ENCODE measurements at regions not wholly inside any gene's neighbourhood (a gene's known extent, or its start where the extent isn't known, plus 50 kb on each side); places are given as distances from the start of the nearest gene placed in this dataset.

GRCh38 chr22:48438800-48439559 lies 1388.7 kb downstream of the BRD1 start:
- no peak overlapping the region for H3K27ac Mint-ChIP-seq
- intact Hi-C loops (cut with micrococcal nuclease), result no loop called here
- TF ChIP-seq, protein P1, sequence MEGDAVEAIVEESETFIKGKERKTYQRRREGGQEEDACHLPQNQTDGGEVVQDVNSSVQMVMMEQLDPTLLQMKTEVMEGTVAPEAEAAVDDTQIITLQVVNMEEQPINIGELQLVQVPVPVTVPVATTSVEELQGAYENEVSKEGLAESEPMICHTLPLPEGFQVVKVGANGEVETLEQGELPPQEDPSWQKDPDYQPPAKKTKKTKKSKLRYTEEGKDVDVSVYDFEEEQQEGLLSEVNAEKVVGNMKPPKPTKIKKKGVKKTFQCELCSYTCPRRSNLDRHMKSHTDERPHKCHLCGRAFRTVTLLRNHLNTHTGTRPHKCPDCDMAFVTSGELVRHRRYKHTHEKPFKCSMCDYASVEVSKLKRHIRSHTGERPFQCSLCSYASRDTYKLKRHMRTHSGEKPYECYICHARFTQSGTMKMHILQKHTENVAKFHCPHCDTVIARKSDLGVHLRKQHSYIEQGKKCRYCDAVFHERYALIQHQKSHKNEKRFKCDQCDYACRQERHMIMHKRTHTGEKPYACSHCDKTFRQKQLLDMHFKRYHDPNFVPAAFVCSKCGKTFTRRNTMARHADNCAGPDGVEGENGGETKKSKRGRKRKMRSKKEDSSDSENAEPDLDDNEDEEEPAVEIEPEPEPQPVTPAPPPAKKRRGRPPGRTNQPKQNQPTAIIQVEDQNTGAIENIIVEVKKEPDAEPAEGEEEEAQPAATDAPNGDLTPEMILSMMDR (IDR thresholded peaks at IDR 0.05), result no peak
- Histone ChIP-seq H3K27me3 (ENCODE audit: control insufficient read depth, insufficient read depth, low read length) (no peaks in the 10 kb centered on the region), H3K27ac (ENCODE audit: low read length) (no peak overlapping the region), H3K36me3 (ENCODE audit: control insufficient read depth, insufficient read depth, low read length) (no peaks in the 10 kb centered on the region), H3K4me3 (ENCODE audit: low read length) (no peak overlapping the region), H3K4me1 (ENCODE audit: control insufficient read depth, insufficient read depth, low read length) (no peaks in the 10 kb centered on the region), H3K9me3 (ENCODE audit: control insufficient read depth, insufficient read depth, low read length) (no peaks in the 10 kb centered on the region)
- no peak for ATAC-seq
- H3K4me1 Mint-ChIP-seq, result no peaks in the 10 kb centered on the region
- H3K4me3 Mint-ChIP-seq, result no peak overlapping the region
- WGBS (ENCODE audit: insufficient coverage), result 80% methylated on average over 19 of the region's 19 CpGs
- H3K36me3 Mint-ChIP-seq, result no peaks in the 10 kb centered on the region
- peaks cover 0 to 8% of the 10 kb centered on the region in 2 donors for H3K27me3 Mint-ChIP-seq (ENCODE audit: low read depth in 2 of 2)
- H3K9me3 Mint-ChIP-seq, result no peaks in the 10 kb centered on the region
- DNase-seq, result no peak

DNA sequence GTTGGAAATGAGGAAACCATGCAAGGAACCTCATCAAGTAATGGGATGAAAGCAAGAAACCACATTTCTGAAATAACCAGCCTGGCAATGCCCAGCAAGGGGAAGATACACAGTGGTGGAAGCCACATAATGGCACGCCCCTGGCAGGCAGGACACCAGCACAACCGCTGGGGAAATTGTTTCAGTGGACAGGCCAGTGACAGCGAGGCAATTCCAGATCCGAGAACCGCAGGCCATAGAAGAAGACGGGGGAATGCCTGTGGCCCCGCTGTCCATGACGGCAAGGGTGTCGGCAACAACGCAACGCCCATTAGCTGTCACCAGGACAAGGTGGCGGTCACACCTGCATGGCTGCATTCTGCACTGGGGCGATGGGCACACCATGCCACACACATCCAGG lies 1389.6 kb downstream of the BRD1 start:
- Mint-ChIP-seq H3K27ac (no peak overlapping the region), H3K9me3 (no peaks in the 10 kb centered on the region), H3K4me1 (no peaks in the 10 kb centered on the region), H3K4me3 (no peak overlapping the region), H3K27me3 (ENCODE audit: low read depth in 2 of 2) (peaks cover 0 to 8% of the 10 kb centered on the region in 2 donors), H3K36me3 (no peaks in the 10 kb centered on the region)
- Histone ChIP-seq H3K27ac (ENCODE audit: low read length) (no peak overlapping the region), H3K9me3 (ENCODE audit: control insufficient read depth, insufficient read depth, low read length) (no peaks in the 10 kb centered on the region), H3K4me1 (ENCODE audit: control insufficient read depth, insufficient read depth, low read length) (no peaks in the 10 kb centered on the region), H3K36me3 (ENCODE audit: control insufficient read depth, insufficient read depth, low read length) (no peaks in the 10 kb centered on the region), H3K4me3 (ENCODE audit: low read length) (no peak overlapping the region), H3K27me3 (ENCODE audit: control insufficient read depth, insufficient read depth, low read length) (no peaks in the 10 kb centered on the region)
- intact Hi-C loops (cut with micrococcal nuclease), result no loop called here
- DNase-seq, result no peak
- TF ChIP-seq, protein P1 (IDR thresholded peaks at IDR 0.05), result no peak
- 89% methylated on average over 13 of the region's 13 CpGs for WGBS (ENCODE audit: insufficient coverage)
- no peak for ATAC-seq

DNA sequence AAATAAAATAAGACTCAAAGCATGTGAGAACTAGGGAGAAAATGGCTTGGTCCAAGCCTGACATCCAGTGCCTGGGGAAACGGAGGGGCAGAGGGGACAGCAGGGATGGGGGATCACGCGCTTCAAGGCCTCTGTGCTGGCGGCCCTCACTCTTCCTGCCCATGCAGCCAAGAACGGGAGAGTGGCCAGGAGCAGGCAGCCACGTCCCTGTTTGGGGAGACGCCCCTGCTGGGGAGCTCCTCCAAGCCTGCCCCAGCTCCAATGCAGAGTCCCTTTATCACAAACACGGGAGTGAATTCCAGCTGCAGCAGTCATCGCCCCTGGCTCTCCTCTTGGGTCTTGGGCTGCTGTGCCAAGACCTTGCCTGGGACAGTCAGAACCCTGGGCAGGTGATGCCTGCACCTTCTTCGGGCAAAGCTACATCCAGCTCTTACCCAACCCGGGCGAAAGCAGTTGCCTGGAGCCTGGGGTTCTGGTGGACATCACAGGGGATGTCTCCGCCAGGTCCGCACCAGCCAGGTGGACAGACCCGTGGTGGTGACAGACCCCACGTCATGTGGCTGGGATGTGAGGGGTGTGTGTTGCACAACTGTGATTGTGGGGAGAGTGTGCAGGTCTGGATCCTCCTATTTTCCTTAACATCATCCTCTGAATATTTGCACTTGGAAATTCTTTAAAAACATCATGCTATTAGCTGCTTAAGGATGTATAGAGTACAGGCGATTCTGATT lies 1391.3 kb downstream of the BRD1 start:
- no peaks in the 10 kb centered on the region for H3K4me1 ChIP-seq (ENCODE audit: control insufficient read depth, insufficient read depth, low read length)
- H3K9me3 ChIP-seq (ENCODE audit: control insufficient read depth, insufficient read depth, low read length), result no peaks in the 10 kb centered on the region
- H3K27me3 ChIP-seq (ENCODE audit: control insufficient read depth, insufficient read depth, low read length), result no peaks in the 10 kb centered on the region
- no peaks in the 10 kb centered on the region for H3K9me3 Mint-ChIP-seq
- H3K27ac ChIP-seq (ENCODE audit: low read length), result no peak overlapping the region
- no peak overlapping the region for H3K4me3 ChIP-seq (ENCODE audit: low read length)
- H3K4me1 Mint-ChIP-seq, result no peaks in the 10 kb centered on the region
- H3K27me3 Mint-ChIP-seq (ENCODE audit: low read depth in 2 of 2), result peaks cover 0 to 8% of the 10 kb centered on the region in 2 donors
- DNase-seq (no peak), ATAC-seq (no peak)
- H3K4me3 Mint-ChIP-seq, result no peak overlapping the region
- no peaks in the 10 kb centered on the region for H3K36me3 ChIP-seq (ENCODE audit: control insufficient read depth, insufficient read depth, low read length)
- WGBS (ENCODE audit: insufficient coverage), result 77% methylated on average over 16 of the region's 17 CpGs
- no peak overlapping the region for H3K27ac Mint-ChIP-seq
- H3K36me3 Mint-ChIP-seq, result no peaks in the 10 kb centered on the region
- TF ChIP-seq, protein P1 (IDR thresholded peaks at IDR 0.05), result no peak
- intact Hi-C loops (cut with micrococcal nuclease), result no loop called here
